Activated CD4-positive, CD25-positive, alpha-beta regulatory T cell treated with anti-CD3 and anti-CD28 coated beads, Interleukin-2, amount 50 U/mL, for 24 hours (primary cell): ENCODE measurements at regions not wholly inside any gene's neighbourhood (a gene's known extent, or its start where the extent isn't known, plus 50 kb on each side); places are given as distances from the start of the nearest gene placed in this dataset.

Experiments
- ATAC-seq, 2 donors: fragments of 150-1000 bp; cut with Tn5 transposase; one replicate each; pipeline ENCODE4 v1.10.0; 2021; ENCODE audit warnings: mild to moderate bottlenecking in 1 of 2, moderate library complexity in 1 of 2

DNA sequence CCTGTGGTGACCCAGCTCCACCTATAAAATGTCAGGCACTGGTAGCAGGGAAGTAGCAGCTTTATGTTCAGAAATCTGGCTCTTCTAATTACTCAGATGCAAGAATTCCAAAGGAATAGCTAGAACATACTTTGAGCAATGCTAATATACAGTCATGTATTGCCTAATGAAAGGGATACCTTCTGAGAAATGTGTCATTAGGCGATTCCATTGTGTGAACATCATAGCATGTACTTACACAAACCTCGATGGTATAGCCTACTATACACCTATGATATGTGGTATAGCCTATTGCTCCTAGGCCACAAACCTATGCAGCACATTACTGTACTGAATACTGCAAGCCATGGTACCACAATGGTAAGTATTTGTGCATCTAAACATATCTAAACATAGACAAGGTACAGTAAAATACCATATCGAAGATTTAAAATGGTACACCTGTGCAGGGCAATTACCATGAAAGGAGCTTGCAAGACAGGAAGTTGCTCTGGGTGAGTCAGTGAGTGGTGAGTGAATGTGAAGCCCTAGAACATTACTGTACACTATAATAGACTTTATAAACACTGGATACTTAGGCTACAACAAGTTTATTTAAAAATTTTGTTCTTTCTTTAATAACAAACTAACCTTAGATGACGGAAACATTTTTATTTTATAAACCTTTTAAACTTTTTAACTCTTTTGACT is 50.3 kb upstream of the ETAA1 start:
- no peak for ATAC-seq
